ENCODE measurements at regions not wholly inside any gene's neighbourhood (a gene's known extent, or its start where the extent isn't known, plus 50 kb on each side); places are given as distances from the start of the nearest gene placed in this dataset.

DNA sequence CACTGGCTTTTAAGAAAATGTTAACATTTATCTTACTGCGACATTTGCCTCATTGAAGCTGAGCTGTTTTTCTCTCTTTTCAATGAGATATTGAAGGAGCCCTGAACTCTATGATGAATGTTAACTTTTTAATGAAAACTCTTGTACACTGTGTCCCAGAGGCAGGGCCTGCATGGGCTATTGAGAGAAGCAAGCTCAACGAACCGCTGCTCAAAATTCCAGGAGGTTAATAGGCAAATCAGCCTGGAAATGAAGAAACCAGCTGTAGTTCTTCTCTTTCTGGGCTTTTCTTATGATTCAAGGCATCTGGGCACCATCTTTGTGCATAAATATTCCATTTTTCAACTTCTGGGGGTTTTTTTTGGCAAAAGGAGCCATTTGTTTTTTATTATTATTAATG lies 168.4 kb upstream of the NPVF start:
- FAIRE-seq = no peak
- TF ChIP-seq POU2F2 (IDR thresholded peaks at IDR 0.05; ENCODE audit: low read depth, low read length) (no peak), POLR2AphosphoS5 (IDR thresholded peaks at IDR 0.05; ENCODE audit: low read depth, low read length) (no peak), PAX5 (IDR thresholded peaks at IDR 0.05; ENCODE audit: insufficient read depth, low read length, severe bottlenecking) (no peak), TAF1 (IDR thresholded peaks at IDR 0.05; ENCODE audit: low read depth, low read length) (no peak), SPI1 (IDR thresholded peaks at IDR 0.05; ENCODE audit: low read depth, low read length) (no peak), POLR2A (IDR thresholded peaks at IDR 0.05; ENCODE audit: low read depth, low read length) (no peak)
- no peak for DNase-seq (ENCODE audit: insufficient read length, low spot score)

DNA sequence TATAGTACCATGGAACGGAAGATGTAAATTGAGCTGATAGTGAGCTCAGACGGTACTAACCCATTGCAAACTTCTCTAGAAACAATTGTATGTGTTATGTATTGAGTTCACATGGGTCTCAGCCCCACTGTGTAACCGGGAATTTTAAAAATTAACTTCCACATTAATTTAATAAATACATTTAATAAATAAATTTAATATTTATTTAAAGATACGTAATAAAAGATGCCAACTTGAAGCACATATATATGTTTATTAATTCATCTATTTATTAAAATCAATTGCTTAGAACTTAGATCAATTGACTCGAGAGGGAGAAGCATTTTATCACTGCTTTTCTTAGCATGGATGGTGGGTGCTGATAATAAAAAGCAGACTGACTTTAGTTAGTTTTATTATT lies 170.1 kb upstream of the NPVF start:
- FAIRE-seq = no peak
- no peak for DNase-seq (ENCODE audit: insufficient read length, low spot score)
- no peak for TF ChIP-seq PAX5 (IDR thresholded peaks at IDR 0.05; ENCODE audit: insufficient read depth, low read length, severe bottlenecking)
- no peak for TF ChIP-seq POU2F2 (IDR thresholded peaks at IDR 0.05; ENCODE audit: low read depth, low read length)
- no peak for TF ChIP-seq SPI1 (IDR thresholded peaks at IDR 0.05; ENCODE audit: low read depth, low read length)
- no peak for TF ChIP-seq POLR2A (IDR thresholded peaks at IDR 0.05; ENCODE audit: low read depth, low read length)
- TF ChIP-seq TAF1 (IDR thresholded peaks at IDR 0.05; ENCODE audit: low read depth, low read length) = no peak
- TF ChIP-seq POLR2AphosphoS5 (IDR thresholded peaks at IDR 0.05; ENCODE audit: low read depth, low read length) = no peak

GRCh38 chr7:25399000-25399750 lies 170.9 kb upstream of the NPVF start:
- FAIRE-seq = no peak
- TF ChIP-seq POLR2AphosphoS5 (IDR thresholded peaks at IDR 0.05; ENCODE audit: low read depth, low read length) = no peak
- no peak for TF ChIP-seq PAX5 (IDR thresholded peaks at IDR 0.05; ENCODE audit: insufficient read depth, low read length, severe bottlenecking)
- DNase-seq (ENCODE audit: insufficient read length, low spot score) = no peak

- TF ChIP-seq TAF1 (IDR thresholded peaks at IDR 0.05; ENCODE audit: low read depth, low read length) = no peak
- TF ChIP-seq PAX5 (IDR thresholded peaks at IDR 0.05; ENCODE audit: insufficient read depth, low read length, severe bottlenecking) = no peak
- FAIRE-seq (no peak), DNase-seq (ENCODE audit: insufficient read length, low spot score) (no peak)
These were observed 174.2 kb upstream of the NPVF start for GRCh38 chr7:25402532-25402931.

DNA sequence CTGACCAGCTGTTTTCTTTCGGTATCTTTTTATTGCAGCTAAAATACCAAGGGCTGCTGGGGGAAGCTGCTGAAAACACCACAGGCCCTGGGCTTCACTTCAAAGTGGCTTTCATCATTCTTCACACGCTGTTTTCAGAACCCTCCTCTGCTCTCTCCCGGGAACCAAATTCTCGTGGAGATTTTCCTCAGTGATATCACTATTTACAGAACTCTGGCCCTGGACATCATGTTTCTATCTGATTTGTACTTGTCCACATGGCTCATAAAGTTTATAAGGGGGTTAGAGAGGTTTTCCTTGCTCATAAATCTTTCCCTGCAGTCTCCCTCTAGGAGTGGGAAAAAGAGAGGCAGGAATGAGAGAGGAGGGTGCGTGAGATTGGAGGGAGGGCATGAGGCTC lies 177.4 kb upstream of the NPVF start:
- no peak for TF ChIP-seq TAF1 (IDR thresholded peaks at IDR 0.05; ENCODE audit: low read depth, low read length)
- TF ChIP-seq POU2F2 (IDR thresholded peaks at IDR 0.05; ENCODE audit: low read depth, low read length) = no peak
- no peak for TF ChIP-seq PAX5 (IDR thresholded peaks at IDR 0.05; ENCODE audit: insufficient read depth, low read length, severe bottlenecking)
- TF ChIP-seq SPI1 (IDR thresholded peaks at IDR 0.05; ENCODE audit: low read depth, low read length) = no peak
- TF ChIP-seq POLR2A (IDR thresholded peaks at IDR 0.05; ENCODE audit: low read depth, low read length) = no peak
- no peak for TF ChIP-seq POLR2AphosphoS5 (IDR thresholded peaks at IDR 0.05; ENCODE audit: low read depth, low read length)
- no peak for DNase-seq (ENCODE audit: insufficient read length, low spot score)
- no peak for FAIRE-seq

- TF ChIP-seq POLR2AphosphoS5 (IDR thresholded peaks at IDR 0.05; ENCODE audit: low read depth, low read length) (no peak), PAX5 (IDR thresholded peaks at IDR 0.05; ENCODE audit: insufficient read depth, low read length, severe bottlenecking) (no peak), SPI1 (IDR thresholded peaks at IDR 0.05; ENCODE audit: low read depth, low read length) (no peak)
- no peak for DNase-seq (ENCODE audit: insufficient read length, low spot score)
- FAIRE-seq = no peak
These were observed 178.8 kb upstream of the NPVF start for GRCh38 chr7:25407053-25407452.

DNA sequence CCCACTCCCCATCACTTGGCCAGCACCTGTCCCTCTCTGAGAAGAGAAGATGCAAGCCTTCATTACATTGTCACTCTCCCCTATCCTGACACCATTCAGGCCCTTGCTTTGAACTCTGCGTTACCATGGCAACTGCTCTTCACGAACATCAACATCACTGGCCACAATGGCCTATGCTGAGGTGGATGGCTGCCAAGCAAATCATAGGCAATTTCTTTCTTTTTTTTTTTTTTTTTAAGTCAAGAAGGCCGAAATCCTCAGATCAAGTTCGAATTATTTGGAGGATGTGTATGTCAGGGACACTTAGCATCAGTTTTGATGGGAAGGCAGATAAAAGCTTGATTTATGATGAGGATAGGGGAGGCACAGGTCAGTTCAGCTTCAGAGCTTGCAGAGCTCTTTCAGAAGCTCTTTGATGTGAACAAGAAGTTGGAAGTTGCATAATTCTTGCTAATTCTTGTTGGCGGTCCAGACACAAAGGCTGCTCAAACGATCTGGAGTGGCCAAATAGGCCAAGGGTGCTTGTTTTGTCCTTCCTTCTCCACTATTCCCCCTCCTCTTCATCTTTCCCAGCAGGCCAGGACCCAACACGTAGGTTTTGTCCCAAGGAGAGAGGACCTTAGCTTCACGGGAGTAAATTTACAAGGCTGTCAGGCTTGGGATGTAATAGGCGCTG lies 179.9 kb upstream of the NPVF start:
- no peak for TF ChIP-seq SPI1 (IDR thresholded peaks at IDR 0.05; ENCODE audit: low read depth, low read length)
- no peak for TF ChIP-seq POLR2A (IDR thresholded peaks at IDR 0.05; ENCODE audit: low read depth, low read length)
- DNase-seq (ENCODE audit: insufficient read length, low spot score) (no peak), FAIRE-seq (no peak)

DNA sequence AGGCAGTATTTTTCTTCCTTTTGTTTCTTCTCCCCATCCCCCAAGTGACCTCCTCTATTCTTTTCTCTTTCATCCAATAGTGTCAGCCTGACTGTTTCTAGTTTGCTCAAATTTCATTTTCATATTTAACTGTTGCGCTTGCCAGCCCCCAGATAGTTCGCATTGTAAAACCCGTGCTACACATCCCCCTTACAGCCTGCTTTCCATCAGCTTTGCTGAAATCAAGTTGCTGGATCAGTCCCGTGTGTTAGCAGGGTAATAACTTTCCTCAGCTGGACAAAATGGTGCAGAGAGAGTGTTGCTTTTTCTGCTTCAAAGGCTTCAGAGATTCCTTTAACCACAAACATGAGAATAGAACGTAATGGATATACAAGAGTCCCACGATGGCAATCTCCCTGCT lies 180.6 kb upstream of the NPVF start:
- TF ChIP-seq POLR2A (IDR thresholded peaks at IDR 0.05; ENCODE audit: low read depth, low read length) (no peak), PAX5 (IDR thresholded peaks at IDR 0.05; ENCODE audit: insufficient read depth, low read length, severe bottlenecking) (no peak), POU2F2 (IDR thresholded peaks at IDR 0.05; ENCODE audit: low read depth, low read length) (no peak), POLR2AphosphoS5 (IDR thresholded peaks at IDR 0.05; ENCODE audit: low read depth, low read length) (no peak), TAF1 (IDR thresholded peaks at IDR 0.05; ENCODE audit: low read depth, low read length) (no peak), SPI1 (IDR thresholded peaks at IDR 0.05; ENCODE audit: low read depth, low read length) (no peak)
- DNase-seq (ENCODE audit: insufficient read length, low spot score) (no peak), FAIRE-seq (no peak)

GRCh38 chr7:25409897-25410636 lies 181.8 kb upstream of the NPVF start:
- no peak for TF ChIP-seq SPI1 (IDR thresholded peaks at IDR 0.05; ENCODE audit: low read depth, low read length)
- no peak for TF ChIP-seq POLR2A (IDR thresholded peaks at IDR 0.05; ENCODE audit: low read depth, low read length)
- no peak for TF ChIP-seq POU2F2 (IDR thresholded peaks at IDR 0.05; ENCODE audit: low read depth, low read length)
- no peak for TF ChIP-seq PAX5 (IDR thresholded peaks at IDR 0.05; ENCODE audit: insufficient read depth, low read length, severe bottlenecking)
- TF ChIP-seq TAF1 (IDR thresholded peaks at IDR 0.05; ENCODE audit: low read depth, low read length) = no peak
- no peak for TF ChIP-seq POLR2AphosphoS5 (IDR thresholded peaks at IDR 0.05; ENCODE audit: low read depth, low read length)
- no peak for FAIRE-seq

DNA sequence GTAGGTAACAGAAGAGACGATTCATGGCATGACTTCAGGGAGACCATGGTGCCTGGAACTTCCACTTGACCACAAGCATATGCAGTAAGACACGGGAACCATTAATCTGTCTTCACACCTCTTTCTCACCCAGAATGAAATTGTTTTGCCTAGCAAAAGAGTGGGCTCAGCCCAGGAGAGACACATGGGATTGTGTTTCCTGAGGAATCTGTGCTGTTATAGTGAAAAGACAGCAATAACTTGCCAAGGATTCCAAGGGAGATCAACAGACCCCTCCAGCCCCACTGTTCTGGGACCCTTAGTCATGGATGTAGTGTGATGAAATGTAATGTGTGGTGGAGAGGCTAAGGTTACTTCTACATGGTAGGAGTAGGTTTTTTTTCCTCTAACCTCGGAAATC lies 192.5 kb upstream of the NPVF start:
- DNase-seq (ENCODE audit: insufficient read length, low spot score) (no peak), FAIRE-seq (no peak)
- TF ChIP-seq SPI1 (IDR thresholded peaks at IDR 0.05; ENCODE audit: low read depth, low read length) (no peak), TAF1 (IDR thresholded peaks at IDR 0.05; ENCODE audit: low read depth, low read length) (no peak), POU2F2 (IDR thresholded peaks at IDR 0.05; ENCODE audit: low read depth, low read length) (no peak), PAX5 (IDR thresholded peaks at IDR 0.05; ENCODE audit: insufficient read depth, low read length, severe bottlenecking) (no peak), POLR2A (IDR thresholded peaks at IDR 0.05; ENCODE audit: low read depth, low read length) (no peak), POLR2AphosphoS5 (IDR thresholded peaks at IDR 0.05; ENCODE audit: low read depth, low read length) (no peak)

More at GRCh38 chr7:25409897-25410636, 181.8 kb upstream of the NPVF start:
- no peak for DNase-seq (ENCODE audit: insufficient read length, low spot score)
